ENCODE measurements at regions not wholly inside any gene's neighbourhood (a gene's known extent, or its start where the extent isn't known, plus 50 kb on each side); places are given as distances from the start of the nearest gene placed in this dataset.

GRCh38 chr20:57768519-57768918, 58.7 kb upstream of the PMEPA1 start:
- Histone ChIP-seq H3K23ac (ENCODE audit: low read length) (no peak overlapping the region), H4K91ac (ENCODE audit: low read depth, low read length) (peak overlapping the region; percentile 28), H3K27me3 (ENCODE audit: insufficient read depth, low read length) (no peaks in the 10 kb centered on the region), H3K79me1 (ENCODE audit: low read length) (peaks cover 27% of the 10 kb centered on the region), H3K4ac (ENCODE audit: low read depth, low read length) (no peak overlapping the region), H3K14ac (ENCODE audit: low read length) (peak overlapping the region; percentile 34), H3K9ac (ENCODE audit: low read length) (no peak overlapping the region), H3K4me1 (ENCODE audit: control insufficient read depth in 1 of 2, insufficient read depth in 2 of 2, low read length in 2 of 2) (peaks cover 25 to 32% of the 10 kb centered on the region in 2 experiments), H3K18ac (ENCODE audit: low read length) (no peak overlapping the region), H2BK120ac (ENCODE audit: insufficient read depth, low read length, poor library complexity) (peak overlapping the region; percentile 79), H4K12ac (ENCODE audit: low read depth, low read length) (no peak overlapping the region), H2BK5ac (ENCODE audit: low read depth, low read length, poor library complexity) (no peak overlapping the region), H3K9me3 (ENCODE audit: insufficient read depth, low read depth, low read length) (no peaks in the 10 kb centered on the region), H3K4me2 (ENCODE audit: low read length) (no peak overlapping the region), H2AK5ac (ENCODE audit: low read length) (no peak overlapping the region), H3K79me2 (ENCODE audit: control insufficient read depth, insufficient read depth, low read length, poor library complexity) (no peaks in the 10 kb centered on the region), H2AFZ (ENCODE audit: insufficient read depth, low read length, poor library complexity) (no peak overlapping the region), H3K27ac (ENCODE audit: low read depth, low read length) (no peak overlapping the region), H4K8ac (ENCODE audit: low read depth, low read length) (no peak overlapping the region), H2BK12ac (ENCODE audit: low read length) (peak overlapping the region; percentile 63), H3K4me3 (ENCODE audit: low read depth, low read length) (no peak overlapping the region), H3K36me3 (ENCODE audit: control insufficient read depth in 1 of 2, insufficient read depth in 2 of 2, low read length in 2 of 2) (no peaks in the 10 kb centered on the region)
- DNase-seq: no peak
- no CpG with 5 or more reads among the region's 1 CpG for WGBS (ENCODE audit: extremely low coverage, insufficient coverage, insufficient read length)

DNA sequence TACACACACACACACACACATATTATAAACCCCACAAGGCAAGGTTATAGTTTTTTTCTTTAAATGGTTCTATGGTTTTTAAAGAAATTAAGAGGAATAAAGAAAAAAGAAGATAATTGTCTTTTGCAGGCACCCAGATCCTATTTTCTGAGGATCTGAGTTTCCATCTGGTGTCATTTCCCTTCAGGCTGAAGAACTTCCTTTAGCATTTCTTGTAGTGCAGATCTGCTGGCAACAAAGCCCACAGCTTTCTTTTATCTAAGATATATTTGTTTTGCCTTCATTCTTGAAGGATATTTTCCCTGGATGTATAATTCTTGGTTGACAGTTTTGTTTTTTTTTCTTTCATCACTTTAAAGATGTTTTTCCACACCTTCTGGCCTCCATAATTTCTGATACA, 57.6 kb upstream of the PMEPA1 start:
- H3K27me3 ChIP-seq (ENCODE audit: insufficient read depth, low read length): no peaks in the 10 kb centered on the region
- no peak overlapping the region for H3K4me3 ChIP-seq (ENCODE audit: low read depth, low read length)
- H3K9me3 ChIP-seq (ENCODE audit: insufficient read depth, low read depth, low read length): no peaks in the 10 kb centered on the region
- H2BK5ac ChIP-seq (ENCODE audit: low read depth, low read length, poor library complexity): no peak overlapping the region
- H4K91ac ChIP-seq (ENCODE audit: low read depth, low read length): no peak overlapping the region
- peaks cover 22 to 24% of the 10 kb centered on the region in 2 experiments for H3K4me1 ChIP-seq (ENCODE audit: control insufficient read depth in 1 of 2, insufficient read depth in 2 of 2, low read length in 2 of 2)
- H4K8ac ChIP-seq (ENCODE audit: low read depth, low read length): no peak overlapping the region
- H3K4me2 ChIP-seq (ENCODE audit: low read length): no peak overlapping the region
- H3K23ac ChIP-seq (ENCODE audit: low read length): no peak overlapping the region
- H2BK120ac ChIP-seq (ENCODE audit: insufficient read depth, low read length, poor library complexity): no peak overlapping the region
- H3K4ac ChIP-seq (ENCODE audit: low read depth, low read length): no peak overlapping the region
- H3K79me1 ChIP-seq (ENCODE audit: low read length): peaks cover 22% of the 10 kb centered on the region
- H3K14ac ChIP-seq (ENCODE audit: low read length): no peak overlapping the region
- H3K27ac ChIP-seq (ENCODE audit: low read depth, low read length): no peak overlapping the region
- no peak overlapping the region for H2AK5ac ChIP-seq (ENCODE audit: low read length)
- no peaks in the 10 kb centered on the region for H3K36me3 ChIP-seq (ENCODE audit: control insufficient read depth in 1 of 2, insufficient read depth in 2 of 2, low read length in 2 of 2)
- H2BK12ac ChIP-seq (ENCODE audit: low read length): no peak overlapping the region
- H3K18ac ChIP-seq (ENCODE audit: low read length): no peak overlapping the region
- H2AFZ ChIP-seq (ENCODE audit: insufficient read depth, low read length, poor library complexity): no peak overlapping the region
- H3K79me2 ChIP-seq (ENCODE audit: control insufficient read depth, insufficient read depth, low read length, poor library complexity): no peaks in the 10 kb centered on the region
- H4K12ac ChIP-seq (ENCODE audit: low read depth, low read length): no peak overlapping the region
- H3K9ac ChIP-seq (ENCODE audit: low read length): no peak overlapping the region
- no peak for DNase-seq

- DNase-seq: no peak
- Histone ChIP-seq H3K4ac (ENCODE audit: low read depth, low read length) (no peak overlapping the region), H4K8ac (ENCODE audit: low read depth, low read length) (no peak overlapping the region), H3K23ac (ENCODE audit: low read length) (no peak overlapping the region), H4K91ac (ENCODE audit: low read depth, low read length) (no peak overlapping the region), H2AK5ac (ENCODE audit: low read length) (no peak overlapping the region), H3K27ac (ENCODE audit: low read depth, low read length) (no peak overlapping the region), H3K18ac (ENCODE audit: low read length) (no peak overlapping the region), H3K4me1 (ENCODE audit: control insufficient read depth in 1 of 2, insufficient read depth in 2 of 2, low read length in 2 of 2) (peaks cover 6 to 11% of the 10 kb centered on the region in 2 experiments), H3K9me3 (ENCODE audit: insufficient read depth, low read depth, low read length) (no peaks in the 10 kb centered on the region), H2BK120ac (ENCODE audit: insufficient read depth, low read length, poor library complexity) (no peak overlapping the region), H3K79me2 (ENCODE audit: control insufficient read depth, insufficient read depth, low read length, poor library complexity) (no peaks in the 10 kb centered on the region), H3K14ac (ENCODE audit: low read length) (no peak overlapping the region), H3K4me3 (ENCODE audit: low read depth, low read length) (no peak overlapping the region), H2BK5ac (ENCODE audit: low read depth, low read length, poor library complexity) (no peak overlapping the region), H2AFZ (ENCODE audit: insufficient read depth, low read length, poor library complexity) (no peak overlapping the region), H3K36me3 (ENCODE audit: control insufficient read depth in 1 of 2, insufficient read depth in 2 of 2, low read length in 2 of 2) (no peaks in the 10 kb centered on the region), H3K4me2 (ENCODE audit: low read length) (no peak overlapping the region), H3K9ac (ENCODE audit: low read length) (no peak overlapping the region), H3K27me3 (ENCODE audit: insufficient read depth, low read length) (no peaks in the 10 kb centered on the region), H2BK12ac (ENCODE audit: low read length) (no peak overlapping the region), H3K79me1 (ENCODE audit: low read length) (peaks cover 6% of the 10 kb centered on the region), H4K12ac (ENCODE audit: low read depth, low read length) (no peak overlapping the region)
- no CpG with 5 or more reads among the region's 4 CpGs for WGBS (ENCODE audit: extremely low coverage, insufficient coverage, insufficient read length)
These were observed 53.4 kb upstream of the PMEPA1 start for GRCh38 chr20:57763235-57763595.

GRCh38 chr20:57762531-57763234, 52.9 kb upstream of the PMEPA1 start:
- no CpG with 5 or more reads among the region's 8 CpGs for WGBS (ENCODE audit: extremely low coverage, insufficient coverage, insufficient read length)

More at GRCh38 chr20:57762531-57763234, 52.9 kb upstream of the PMEPA1 start:
- H3K79me1 ChIP-seq (ENCODE audit: low read length): peaks cover 6% of the 10 kb centered on the region
- H3K79me2 ChIP-seq (ENCODE audit: control insufficient read depth, insufficient read depth, low read length, poor library complexity): no peaks in the 10 kb centered on the region
- H3K36me3 ChIP-seq (ENCODE audit: control insufficient read depth in 1 of 2, insufficient read depth in 2 of 2, low read length in 2 of 2): no peaks in the 10 kb centered on the region
- H3K14ac ChIP-seq (ENCODE audit: low read length): no peak overlapping the region
- no peak overlapping the region for H3K4ac ChIP-seq (ENCODE audit: low read depth, low read length)
- no peak overlapping the region for H2BK5ac ChIP-seq (ENCODE audit: low read depth, low read length, poor library complexity)
- H2BK120ac ChIP-seq (ENCODE audit: insufficient read depth, low read length, poor library complexity): no peak overlapping the region
- no peak overlapping the region for H3K4me3 ChIP-seq (ENCODE audit: low read depth, low read length)
- no peak overlapping the region for H3K9ac ChIP-seq (ENCODE audit: low read length)
- H3K4me1 ChIP-seq (ENCODE audit: control insufficient read depth in 1 of 2, insufficient read depth in 2 of 2, low read length in 2 of 2): peaks cover 6 to 11% of the 10 kb centered on the region in 2 experiments
- H4K12ac ChIP-seq (ENCODE audit: low read depth, low read length): no peak overlapping the region
- no peak overlapping the region for H3K18ac ChIP-seq (ENCODE audit: low read length)
- no peak overlapping the region for H4K8ac ChIP-seq (ENCODE audit: low read depth, low read length)
- no peak overlapping the region for H2AK5ac ChIP-seq (ENCODE audit: low read length)
- no peaks in the 10 kb centered on the region for H3K27me3 ChIP-seq (ENCODE audit: insufficient read depth, low read length)
- H2BK12ac ChIP-seq (ENCODE audit: low read length): no peak overlapping the region
- H2AFZ ChIP-seq (ENCODE audit: insufficient read depth, low read length, poor library complexity): no peak overlapping the region
- H3K27ac ChIP-seq (ENCODE audit: low read depth, low read length): no peak overlapping the region
- H3K9me3 ChIP-seq (ENCODE audit: insufficient read depth, low read depth, low read length): no peaks in the 10 kb centered on the region
- no peak overlapping the region for H4K91ac ChIP-seq (ENCODE audit: low read depth, low read length)
- H3K23ac ChIP-seq (ENCODE audit: low read length): no peak overlapping the region
- DNase-seq: no peak
- no peak overlapping the region for H3K4me2 ChIP-seq (ENCODE audit: low read length)
